Liver (tissue), 8 donors: ENCODE measurements at regions not wholly inside any gene's neighbourhood (a gene's known extent, or its start where the extent isn't known, plus 50 kb on each side); places are given as distances from the start of the nearest gene placed in this dataset.

Experiments
- DNase-seq: peaks from one replicate; pipeline ENCODE4 v3.0.0-alpha.2; 2017; ENCODE audit warnings: low spot score
- H3K27ac ChIP-seq, 2 donors: one replicate each; pipeline ENCODE4 v1.7.0; 2013; ENCODE audit warnings: inconsistent platforms in 2 of 2, low read length in 2 of 2, control low read depth in 1 of 2, low read depth in 1 of 2, mild to moderate bottlenecking in 1 of 2
- H3K27me3 ChIP-seq, 4 donors: one replicate each; pipeline versions ENCODE4 v1.6.1 to v1.7.0; 2013; ENCODE audit warnings: low read length in 3 of 4, inconsistent platforms in 1 of 4, mild to moderate bottlenecking in 1 of 4, moderate library complexity in 1 of 4; ENCODE audit not compliant: control insufficient read depth in 4 of 4, insufficient read depth in 4 of 4
- H3K36me3 ChIP-seq, 4 donors: one replicate each; pipeline versions ENCODE4 v1.6.1 to v1.7.0; 2013; ENCODE audit warnings: low read length in 3 of 4, mild to moderate bottlenecking in 3 of 4, low read depth in 1 of 4, moderate library complexity in 1 of 4; ENCODE audit not compliant: control insufficient read depth in 4 of 4, insufficient read depth in 3 of 4
- H3K4me1 ChIP-seq, 4 donors: one replicate each; pipeline versions ENCODE4 v1.6.1 to v1.7.0; 2013; ENCODE audit warnings: low read length in 3 of 4, mild to moderate bottlenecking in 3 of 4, moderate library complexity in 1 of 4; ENCODE audit not compliant: control insufficient read depth in 4 of 4, insufficient read depth in 4 of 4
- H3K4me3 ChIP-seq, 3 donors: one replicate each; pipeline versions ENCODE4 v1.6.1 to v1.7.0; 2013; ENCODE audit warnings: low read length in 3 of 3, control low read depth in 1 of 3, low read depth in 1 of 3, mild to moderate bottlenecking in 1 of 3
- H3K9ac ChIP-seq, 2 donors: one replicate each; pipeline ENCODE4 v1.7.0; 2013; ENCODE audit warnings: low read length in 2 of 2, mild to moderate bottlenecking in 2 of 2, moderate library complexity in 2 of 2, control low read depth in 1 of 2, low read depth in 1 of 2
- H3K9me3 ChIP-seq, 4 donors: one replicate each; pipeline versions ENCODE4 v1.6.1 to v1.7.0; 2013; ENCODE audit warnings: low read length in 3 of 4; ENCODE audit not compliant: control insufficient read depth in 4 of 4
- CTCF ChIP-seq: fragments of 150-350 bp; IDR thresholded peaks from 2 replicates; pipeline ENCODE4 v1.5.1; 2017; ENCODE audit warnings: improper control_type of control experiment, low read depth, low read length; ENCODE audit not compliant: missing input control
- FOXA1 ChIP-seq: IDR thresholded peaks from 2 replicates; pipeline ENCODE4 v1.6.1; 2016; ENCODE audit warnings: antibody characterized with exemption
- FOXA2 ChIP-seq: IDR thresholded peaks from 2 replicates; pipeline ENCODE4 v1.6.1; 2016; ENCODE audit warnings: antibody characterized with exemption
- HNF4G ChIP-seq: IDR thresholded peaks from 2 replicates; pipeline ENCODE4 v1.6.1; 2016; ENCODE audit warnings: antibody characterized with exemption
- MAX ChIP-seq: IDR thresholded peaks from 2 replicates; pipeline ENCODE4 v1.6.1; 2016; ENCODE audit warnings: antibody characterized with exemption
- NR2F2 ChIP-seq: IDR thresholded peaks from 2 replicates; pipeline ENCODE4 v1.6.1; 2016; ENCODE audit warnings: antibody characterized with exemption
- RAD21 ChIP-seq, 2 donors: IDR thresholded peaks; 2 replicates each; pipeline ENCODE4 v1.6.1; 2016; ENCODE audit warnings: antibody characterized with exemption in 2 of 2, mild to moderate bottlenecking in 2 of 2
- REST ChIP-seq: IDR thresholded peaks from 2 replicates; pipeline ENCODE4 v1.6.1; 2016; ENCODE audit warnings: antibody characterized with exemption, mild to moderate bottlenecking
- RXRA ChIP-seq, 2 donors: IDR thresholded peaks; 2 replicates each; pipeline ENCODE4 v1.6.1; 2017 to 2018; ENCODE audit warnings: antibody characterized with exemption in 2 of 2, mild to moderate bottlenecking in 1 of 2
- SP1 ChIP-seq: IDR thresholded peaks from 2 replicates; pipeline ENCODE4 v1.6.1; 2018; ENCODE audit warnings: antibody characterized with exemption, mild to moderate bottlenecking
- TAF1 ChIP-seq: conservative IDR thresholded peaks from 2 replicates; pipeline ENCODE4 v1.6.1; 2016; ENCODE audit warnings: antibody characterized with exemption, mild to moderate bottlenecking
- YY1 ChIP-seq: IDR thresholded peaks from 2 replicates; pipeline ENCODE4 v1.6.1; 2016; ENCODE audit warnings: antibody characterized with exemption, mild to moderate bottlenecking
- WGBS: extraction: QIAGEN DNeasy Blood & Tissue Kit; methylation state at CpG from one replicate; pipeline ENCODE4 v1.1.7; 2013; 5-methylcytosine and 5-hydroxymethylcytosine counted together
- TF ChIP-seq, protein P1 (sequence below): IDR thresholded peaks from 2 replicates; pipeline ENCODE4 v1.6.1; 2016; ENCODE audit warnings: antibody characterized with exemption
- TF ChIP-seq, protein P2 (sequence below): IDR thresholded peaks from 2 replicates; pipeline ENCODE4 v1.6.1; 2016; ENCODE audit warnings: antibody characterized with exemption
- donor health status: healthy.
- donor health status: healthy.
- donor health status: healthy.
- donor health status: healthy.
- donor health status: healthy.

DNA sequence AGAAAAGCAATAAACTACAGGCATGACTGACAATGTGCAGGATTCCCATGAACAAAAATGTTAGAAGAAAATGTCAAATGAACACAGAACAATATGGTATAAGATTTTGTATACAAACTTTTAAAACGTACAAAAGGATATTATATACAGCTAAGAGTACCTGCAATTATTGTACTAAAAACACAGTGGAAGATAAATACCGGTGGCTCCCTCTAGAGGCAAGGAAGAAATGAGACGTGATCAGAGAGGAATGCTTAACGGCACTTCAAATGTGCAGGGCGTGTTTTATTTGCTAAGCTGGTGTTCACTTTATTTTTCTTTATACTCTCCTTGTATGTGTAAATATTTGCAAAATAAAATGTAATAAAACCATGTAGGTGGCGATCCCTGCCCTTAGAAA, 191.8 kb upstream of the SAMSN1 start:
- WGBS, result 22% methylated on average over 6 of the region's 6 CpGs
- TF ChIP-seq NR2F2, result no peak
- TF ChIP-seq RAD21 (IDR thresholded peaks at IDR 0.05), result peak; percentile 82 to 84
- TF ChIP-seq FOXA2, result no peak
- TF ChIP-seq CTCF, result peak; percentile 64
- no peak for TF ChIP-seq MAX
- no peak for TF ChIP-seq REST
- no peak for TF ChIP-seq RXRA (IDR thresholded peaks at IDR 0.05)
- TF ChIP-seq YY1, result no peak
- Histone ChIP-seq H3K9me3 (no peaks in the 10 kb centered on the region), H3K36me3 (no peaks in the 10 kb centered on the region), H3K27me3 (no peaks in the 10 kb centered on the region), H3K9ac (no peak overlapping the region), H3K27ac (no peak overlapping the region), H3K4me1 (no peaks in the 10 kb centered on the region), H3K4me3 (no peak overlapping the region)
- no peak for DNase-seq

GRCh38 chr21:14737284-14737691, 191.2 kb upstream of the SAMSN1 start:
- H3K27me3 ChIP-seq, result no peaks in the 10 kb centered on the region
- no peak overlapping the region for H3K4me3 ChIP-seq
- H3K9ac ChIP-seq, result no peak overlapping the region
- TF ChIP-seq TAF1 (no peak), FOXA2 (no peak), REST (no peak), RAD21 (IDR thresholded peaks at IDR 0.05) (no peak), MAX (no peak), SP1 (no peak), FOXA1 (no peak), YY1 (no peak), NR2F2 (no peak), HNF4G (no peak)
- TF ChIP-seq, protein P1, sequence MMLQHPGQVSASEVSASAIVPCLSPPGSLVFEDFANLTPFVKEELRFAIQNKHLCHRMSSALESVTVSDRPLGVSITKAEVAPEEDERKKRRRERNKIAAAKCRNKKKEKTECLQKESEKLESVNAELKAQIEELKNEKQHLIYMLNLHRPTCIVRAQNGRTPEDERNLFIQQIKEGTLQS, result no peak
- TF ChIP-seq, protein P2, sequence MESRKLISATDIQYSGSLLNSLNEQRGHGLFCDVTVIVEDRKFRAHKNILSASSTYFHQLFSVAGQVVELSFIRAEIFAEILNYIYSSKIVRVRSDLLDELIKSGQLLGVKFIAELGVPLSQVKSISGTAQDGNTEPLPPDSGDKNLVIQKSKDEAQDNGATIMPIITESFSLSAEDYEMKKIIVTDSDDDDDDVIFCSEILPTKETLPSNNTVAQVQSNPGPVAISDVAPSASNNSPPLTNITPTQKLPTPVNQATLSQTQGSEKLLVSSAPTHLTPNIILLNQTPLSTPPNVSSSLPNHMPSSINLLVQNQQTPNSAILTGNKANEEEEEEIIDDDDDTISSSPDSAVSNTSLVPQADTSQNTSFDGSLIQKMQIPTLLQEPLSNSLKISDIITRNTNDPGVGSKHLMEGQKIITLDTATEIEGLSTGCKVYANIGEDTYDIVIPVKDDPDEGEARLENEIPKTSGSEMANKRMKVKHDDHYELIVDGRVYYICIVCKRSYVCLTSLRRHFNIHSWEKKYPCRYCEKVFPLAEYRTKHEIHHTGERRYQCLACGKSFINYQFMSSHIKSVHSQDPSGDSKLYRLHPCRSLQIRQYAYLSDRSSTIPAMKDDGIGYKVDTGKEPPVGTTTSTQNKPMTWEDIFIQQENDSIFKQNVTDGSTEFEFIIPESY, result no peak
- no peak overlapping the region for H3K27ac ChIP-seq
- H3K9me3 ChIP-seq, result no peaks in the 10 kb centered on the region
- DNase-seq, result no peak
- WGBS, result 49% methylated on average over 2 of the region's 2 CpGs
- no peaks in the 10 kb centered on the region for H3K4me1 ChIP-seq
- no peaks in the 10 kb centered on the region for H3K36me3 ChIP-seq
